Neuronal stem cell (in vitro differentiated cells): ENCODE measurements at regions not wholly inside any gene's neighbourhood (a gene's known extent, or its start where the extent isn't known, plus 50 kb on each side); places are given as distances from the start of the nearest gene placed in this dataset.

ENCODE experiments used
- DNase-seq: peaks from one replicate; pipeline ENCODE4 v3.0.0-alpha.2; 2013; ENCODE audit warnings: low spot score
- H2AFZ ChIP-seq: one replicate; pipeline ENCODE4 v1.6.1; 2013; ENCODE audit warnings: mild to moderate bottlenecking, low read length, inconsistent platforms
- H2AK5ac ChIP-seq: 2 replicates; pipeline ENCODE4 v1.6.1; 2013; ENCODE audit warnings: low read depth, mild to moderate bottlenecking, inconsistent platforms, low read length, moderate library complexity, mixed read lengths
- H2BK120ac ChIP-seq: 2 replicates; pipeline ENCODE4 v1.6.1; 2013; ENCODE audit warnings: low read depth, mild to moderate bottlenecking, inconsistent platforms, low read length, moderate library complexity, mixed read lengths
- H2BK12ac ChIP-seq: one replicate; pipeline ENCODE4 v1.6.1; 2013; ENCODE audit warnings: low read length, inconsistent platforms
- H2BK15ac ChIP-seq: 2 replicates; pipeline ENCODE4 v1.6.1; 2013; ENCODE audit warnings: mild to moderate bottlenecking, low read length, inconsistent platforms, mixed read lengths
- H2BK5ac ChIP-seq: one replicate; pipeline ENCODE4 v1.6.1; 2013; ENCODE audit warnings: inconsistent platforms, mild to moderate bottlenecking, low read length, moderate library complexity
- H3K14ac ChIP-seq: one replicate; pipeline ENCODE4 v1.6.1; 2013; ENCODE audit warnings: low read length, inconsistent platforms
- H3K18ac ChIP-seq: 2 replicates; pipeline ENCODE4 v1.6.1; 2013; ENCODE audit warnings: low read length, inconsistent platforms
- H3K23ac ChIP-seq: 2 replicates; pipeline ENCODE4 v1.6.1; 2013; ENCODE audit warnings: low read depth, mild to moderate bottlenecking, mixed read lengths, low read length, inconsistent platforms; ENCODE audit not compliant: poor library complexity
- H3K27ac ChIP-seq: replicated peaks from 3 replicates; pipeline ENCODE4 v1.5.1; 2013; ENCODE audit warnings: low read length, inconsistent platforms
- H3K27me3 ChIP-seq, 3 experiments: 2 replicates each; pipeline ENCODE4 v1.6.1; 2013; ENCODE audit warnings: low read length in 3 of 3, mild to moderate bottlenecking in 2 of 3, inconsistent platforms in 1 of 3, low read depth in 1 of 3, mixed read lengths in 1 of 3, moderate library complexity in 1 of 3; ENCODE audit not compliant: control insufficient read depth in 3 of 3, insufficient read depth in 3 of 3
- H3K36me3 ChIP-seq, 2 donors: replicated peaks in 1 of 2; 2 replicates each; pipeline ENCODE4 v1.6.1; 2013; ENCODE audit warnings: low read length in 2 of 2; ENCODE audit not compliant: control insufficient read depth in 2 of 2, insufficient read depth in 2 of 2
- H3K4ac ChIP-seq: 2 replicates; pipeline ENCODE4 v1.6.1; 2013; ENCODE audit warnings: inconsistent platforms, mild to moderate bottlenecking, low read length, moderate library complexity
- H3K4me1 ChIP-seq, 2 donors: 1 replicate in 1 of 2; 2 replicates in 1 of 2; pipeline ENCODE4 v1.6.1; 2013; ENCODE audit warnings: low read length in 2 of 2, low read depth in 1 of 2; ENCODE audit not compliant: control insufficient read depth in 2 of 2, insufficient read depth in 1 of 2
- H3K4me2 ChIP-seq: one replicate; pipeline ENCODE4 v1.6.1; 2013; ENCODE audit warnings: mild to moderate bottlenecking, low read length, inconsistent platforms; ENCODE audit not compliant: insufficient read depth, poor library complexity, severe bottlenecking
- H3K4me3 ChIP-seq, 2 donors: 2 replicates each; pipeline ENCODE4 v1.5.1; 2013; ENCODE audit warnings: low read length in 2 of 2, mild to moderate bottlenecking in 2 of 2, inconsistent platforms in 1 of 2, moderate library complexity in 1 of 2
- H3K79me1 ChIP-seq: one replicate; pipeline ENCODE4 v1.6.1; 2013; ENCODE audit warnings: low read depth, mild to moderate bottlenecking, inconsistent platforms, low read length, moderate library complexity
- H3K9ac ChIP-seq: one replicate; pipeline ENCODE4 v1.6.1; 2013; ENCODE audit warnings: mild to moderate bottlenecking, low read depth, low read length, inconsistent platforms; ENCODE audit not compliant: poor library complexity
- H3K9me3 ChIP-seq, 2 donors: replicated peaks in 1 of 2; 2 replicates each; pipeline versions ENCODE3 to v1.6.1; 2013; ENCODE audit warnings: low read length in 2 of 2, mild to moderate bottlenecking in 2 of 2, inconsistent platforms in 1 of 2, low read depth in 1 of 2, mixed read lengths in 1 of 2, moderate library complexity in 1 of 2; ENCODE audit not compliant: control insufficient read depth in 2 of 2, insufficient read depth in 1 of 2
- H4K8ac ChIP-seq: one replicate; pipeline ENCODE4 v1.6.1; 2013; ENCODE audit warnings: low read depth, mild to moderate bottlenecking, inconsistent platforms, low read length, moderate library complexity
- H4K91ac ChIP-seq: one replicate; pipeline ENCODE4 v1.6.1; 2013; ENCODE audit warnings: low read length, low read depth, mild to moderate bottlenecking, inconsistent platforms; ENCODE audit not compliant: poor library complexity
- WGBS, 2 donors: extraction: QIAGEN DNeasy Blood & Tissue Kit; methylation state at CpG; one replicate each; pipeline ENCODE4 v1.1.7; 2013; ENCODE audit warnings: missing lambda C conversion rate in 2 of 2, mixed read lengths in 1 of 2; ENCODE audit not compliant: insufficient read length in 2 of 2, insufficient replicate concordance in 1 of 2; ENCODE audit errors: extremely low coverage in 2 of 2; 5-methylcytosine and 5-hydroxymethylcytosine counted together

- no peak overlapping the region for H3K14ac ChIP-seq
- H3K36me3 ChIP-seq = no peaks in the 10 kb centered on the region
- H3K4me2 ChIP-seq = no peak overlapping the region
- H4K91ac ChIP-seq = no peak overlapping the region
- H3K4me3 ChIP-seq = no peak overlapping the region
- no peak overlapping the region for H3K4ac ChIP-seq
- H2BK120ac ChIP-seq = no peak overlapping the region
- no peak overlapping the region for H2AFZ ChIP-seq
- H2AK5ac ChIP-seq = no peak overlapping the region
- peaks cover 0 to 9% of the 10 kb centered on the region in 2 donors for H3K4me1 ChIP-seq
- H3K27ac ChIP-seq = no peak overlapping the region
- no peak overlapping the region for H3K18ac ChIP-seq
- H3K27me3 ChIP-seq = no peaks in the 10 kb centered on the region
- no peak overlapping the region for H2BK12ac ChIP-seq
- H3K9me3 ChIP-seq = peaks cover 2 to 3% of the 10 kb centered on the region in 2 donors
- no peak overlapping the region for H2BK15ac ChIP-seq
- H2BK5ac ChIP-seq = no peak overlapping the region
- no peak overlapping the region for H4K8ac ChIP-seq
- no CpG with 5 or more reads among the region's 2 CpGs for WGBS, 2 donors
- no peak for DNase-seq
- H3K23ac ChIP-seq = no peak overlapping the region
- H3K79me1 ChIP-seq = no peaks in the 10 kb centered on the region
- no peak overlapping the region for H3K9ac ChIP-seq
These were observed 99.8 kb downstream of the LACC1 start for GRCh38 chr13:43979492-43979891.

- Histone ChIP-seq H2BK120ac (no peak overlapping the region), H3K4ac (no peak overlapping the region), H3K23ac (no peak overlapping the region), H3K4me1 (peaks cover 0 to 13% of the 10 kb centered on the region in 2 donors), H3K27ac (no peak overlapping the region), H3K36me3 (no peaks in the 10 kb centered on the region), H2BK15ac (no peak overlapping the region), H2AK5ac (no peak overlapping the region), H4K91ac (no peak overlapping the region), H3K9ac (no peak overlapping the region), H3K4me3 (no peak overlapping the region), H2BK5ac (no peak overlapping the region), H4K8ac (no peak overlapping the region), H3K9me3 (peaks cover 2 to 3% of the 10 kb centered on the region in 2 donors), H3K4me2 (no peak overlapping the region), H2BK12ac (no peak overlapping the region), H2AFZ (no peak overlapping the region), H3K14ac (no peak overlapping the region), H3K79me1 (no peaks in the 10 kb centered on the region), H3K27me3 (no peaks in the 10 kb centered on the region), H3K18ac (no peak overlapping the region)
- no CpG with 5 or more reads among the region's 1 CpG for WGBS, 2 donors
- no peak for DNase-seq
These were observed 100.9 kb downstream of the LACC1 start for GRCh38 chr13:43980587-43980986.

DNA sequence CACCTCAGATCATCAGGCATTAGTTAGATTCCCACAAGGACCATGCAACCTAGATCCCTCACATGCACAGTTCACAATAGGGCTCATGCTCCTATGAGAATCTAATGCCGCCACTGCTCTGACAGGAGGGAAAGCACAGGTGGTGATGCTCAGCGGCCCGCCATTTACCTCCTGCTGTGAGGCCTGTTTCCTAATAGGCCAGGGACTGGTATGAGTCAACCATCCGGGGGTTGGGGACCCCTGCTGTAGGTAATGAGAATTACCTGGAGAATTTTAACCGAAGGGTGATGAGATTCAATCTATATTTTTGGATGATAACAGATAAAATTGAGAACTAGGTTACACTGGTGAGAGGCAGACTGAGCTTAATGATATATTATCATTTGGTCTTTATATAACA is 101.4 kb downstream of the LACC1 start:
- H3K36me3 ChIP-seq = no peaks in the 10 kb centered on the region
- no peak overlapping the region for H3K23ac ChIP-seq
- peaks cover 0 to 18% of the 10 kb centered on the region in 2 donors for H3K4me1 ChIP-seq
- no peaks in the 10 kb centered on the region for H3K27me3 ChIP-seq
- no peak overlapping the region for H3K4ac ChIP-seq
- no peak overlapping the region for H3K9ac ChIP-seq
- DNase-seq = no peak
- H3K79me1 ChIP-seq = no peaks in the 10 kb centered on the region
- no peak overlapping the region for H3K27ac ChIP-seq
- H3K9me3 ChIP-seq = peaks cover 2 to 3% of the 10 kb centered on the region in 2 donors
- H2BK15ac ChIP-seq = no peak overlapping the region
- no peak overlapping the region for H2BK120ac ChIP-seq
- no peak overlapping the region for H2AK5ac ChIP-seq
- no peak overlapping the region for H3K4me2 ChIP-seq
- WGBS, 2 donors = no CpG with 5 or more reads among the region's 5 CpGs
- no peak overlapping the region for H4K91ac ChIP-seq
- H2BK5ac ChIP-seq = no peak overlapping the region
- no peak overlapping the region for H2AFZ ChIP-seq
- H4K8ac ChIP-seq = no peak overlapping the region
- no peak overlapping the region for H2BK12ac ChIP-seq
- H3K14ac ChIP-seq = no peak overlapping the region
- no peak overlapping the region for H3K4me3 ChIP-seq
- H3K18ac ChIP-seq = no peak overlapping the region

GRCh38 chr13:43981512-43982301 is 102.0 kb downstream of the LACC1 start:
- no peak overlapping the region for H2BK15ac ChIP-seq
- no peaks in the 10 kb centered on the region for H3K9me3 ChIP-seq
- no peaks in the 10 kb centered on the region for H3K79me1 ChIP-seq
- no peak overlapping the region for H4K8ac ChIP-seq
- no peak overlapping the region for H3K4me2 ChIP-seq
- H4K91ac ChIP-seq = no peak overlapping the region
- no peak overlapping the region for H3K4ac ChIP-seq
- H2AK5ac ChIP-seq = no peak overlapping the region
- no peak overlapping the region for H2BK5ac ChIP-seq
- no peak overlapping the region for H3K18ac ChIP-seq
- no peak overlapping the region for H2BK12ac ChIP-seq
- DNase-seq = no peak
- no CpG with 5 or more reads among the region's 3 CpGs for WGBS, 2 donors
- H3K4me3 ChIP-seq = no peak overlapping the region
- H3K27me3 ChIP-seq = no peaks in the 10 kb centered on the region
- no peak overlapping the region for H2BK120ac ChIP-seq
- no peak overlapping the region for H2AFZ ChIP-seq
- H3K9ac ChIP-seq = no peak overlapping the region
- no peak overlapping the region for H3K14ac ChIP-seq
- no peak overlapping the region for H3K27ac ChIP-seq
- H3K23ac ChIP-seq = no peak overlapping the region
- H3K36me3 ChIP-seq = no peaks in the 10 kb centered on the region
- H3K4me1 ChIP-seq = peaks cover 0 to 22% of the 10 kb centered on the region in 2 donors
